ENCODE measurements at regions not wholly inside any gene's neighbourhood (a gene's known extent, or its start where the extent isn't known, plus 50 kb on each side); places are given as distances from the start of the nearest gene placed in this dataset.

- TF ChIP-seq POLR2A (IDR thresholded peaks at IDR 0.05; ENCODE audit: low read depth, low read length) (no peak), RAD21 (IDR thresholded peaks at IDR 0.05; ENCODE audit: low read length) (no peak), CTCF (conservative IDR thresholded peaks at IDR 0.05; ENCODE audit: low read depth, low read length) (no peak), USF2 (IDR thresholded peaks at IDR 0.05; ENCODE audit: low read depth, low read length) (no peak), SMC3 (IDR thresholded peaks at IDR 0.05; ENCODE audit: low read depth, low read length) (no peak), BHLHE40 (IDR thresholded peaks at IDR 0.05; ENCODE audit: low read depth, low read length) (no peak), CEBPB (IDR thresholded peaks at IDR 0.05; ENCODE audit: low read depth, low read length) (no peak), RFX5 (IDR thresholded peaks at IDR 0.05; ENCODE audit: low read depth, low read length) (no peak), NFE2L2 (IDR thresholded peaks at IDR 0.05; ENCODE audit: low read depth, low read length) (no peak)
These were observed 454.7 kb upstream of the CWC22 start for GRCh38 chr2:180461761-180462160.
